ENCODE measurements at regions not wholly inside any gene's neighbourhood (a gene's known extent, or its start where the extent isn't known, plus 50 kb on each side); places are given as distances from the start of the nearest gene placed in this dataset.

DNA sequence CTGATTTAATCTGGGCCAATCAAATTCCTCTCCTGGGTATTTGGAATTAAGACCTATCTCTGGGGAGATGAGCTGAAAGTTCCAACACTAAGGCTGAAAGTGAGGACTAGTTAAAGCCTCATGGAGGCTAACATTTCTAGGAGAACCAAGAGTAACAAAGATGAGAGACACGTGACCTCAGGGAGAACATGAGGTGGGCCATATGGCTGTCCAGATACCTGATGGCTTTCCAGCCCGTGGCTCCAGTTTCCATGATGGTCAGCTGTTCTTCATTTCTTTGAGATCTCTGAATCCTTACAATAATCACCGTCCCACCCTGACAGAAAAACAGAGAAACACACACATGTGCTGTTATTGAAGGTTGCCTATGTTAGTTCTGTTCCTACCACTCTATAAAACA lies 66.1 kb downstream of the LEPR start:
- no peaks in the 10 kb centered on the region for H3K36me3 ChIP-seq (replicated peaks; ENCODE audit: insufficient read depth, low read length)
- no peaks in the 10 kb centered on the region for H3K79me2 ChIP-seq (ENCODE audit: low read length)
- H3K9me3 ChIP-seq (replicated peaks; ENCODE audit: insufficient read depth, low read length) = no peaks in the 10 kb centered on the region
- no peak overlapping the region for H2AFZ ChIP-seq (ENCODE audit: low read length)
- no peak overlapping the region for H3K4me3 ChIP-seq (ENCODE audit: low read length)
- H3F3A ChIP-seq (ENCODE audit: insufficient read depth, low read length) = no peaks in the 10 kb centered on the region
- H3K27ac ChIP-seq (ENCODE audit: low read length) = no peak overlapping the region
- DNase-seq = no peak
- no peak for TF ChIP-seq EZH2phosphoT487 (IDR thresholded peaks at IDR 0.05; ENCODE audit: low read length)
- TF ChIP-seq, protein P1, sequence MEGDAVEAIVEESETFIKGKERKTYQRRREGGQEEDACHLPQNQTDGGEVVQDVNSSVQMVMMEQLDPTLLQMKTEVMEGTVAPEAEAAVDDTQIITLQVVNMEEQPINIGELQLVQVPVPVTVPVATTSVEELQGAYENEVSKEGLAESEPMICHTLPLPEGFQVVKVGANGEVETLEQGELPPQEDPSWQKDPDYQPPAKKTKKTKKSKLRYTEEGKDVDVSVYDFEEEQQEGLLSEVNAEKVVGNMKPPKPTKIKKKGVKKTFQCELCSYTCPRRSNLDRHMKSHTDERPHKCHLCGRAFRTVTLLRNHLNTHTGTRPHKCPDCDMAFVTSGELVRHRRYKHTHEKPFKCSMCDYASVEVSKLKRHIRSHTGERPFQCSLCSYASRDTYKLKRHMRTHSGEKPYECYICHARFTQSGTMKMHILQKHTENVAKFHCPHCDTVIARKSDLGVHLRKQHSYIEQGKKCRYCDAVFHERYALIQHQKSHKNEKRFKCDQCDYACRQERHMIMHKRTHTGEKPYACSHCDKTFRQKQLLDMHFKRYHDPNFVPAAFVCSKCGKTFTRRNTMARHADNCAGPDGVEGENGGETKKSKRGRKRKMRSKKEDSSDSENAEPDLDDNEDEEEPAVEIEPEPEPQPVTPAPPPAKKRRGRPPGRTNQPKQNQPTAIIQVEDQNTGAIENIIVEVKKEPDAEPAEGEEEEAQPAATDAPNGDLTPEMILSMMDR (IDR thresholded peaks at IDR 0.05; ENCODE audit: low read length) = no peak
- TF ChIP-seq EZH2 (optimal IDR thresholded peaks at IDR 0.05; ENCODE audit: low read depth, low read length) = no peak
- no peaks in the 10 kb centered on the region for H3K27me3 ChIP-seq (replicated peaks; ENCODE audit: insufficient read depth, low read length)
- H3K9ac ChIP-seq (ENCODE audit: low read length) = no peak overlapping the region
- no peaks in the 10 kb centered on the region for H3K9me2 ChIP-seq (replicated peaks; ENCODE audit: insufficient read depth, low read length)
- H3K4me1 ChIP-seq (ENCODE audit: low read length) = no peaks in the 10 kb centered on the region
- H4K20me1 ChIP-seq (ENCODE audit: insufficient read depth, low read length) = no peaks in the 10 kb centered on the region
- no peak overlapping the region for H3K4me2 ChIP-seq (ENCODE audit: low read depth, low read length)

GRCh38 chr1:65489481-65489880 lies 69.0 kb downstream of the LEPR start:
- Histone ChIP-seq H3K79me2 (ENCODE audit: low read length) (no peaks in the 10 kb centered on the region), H3K36me3 (replicated peaks; ENCODE audit: insufficient read depth, low read length) (no peaks in the 10 kb centered on the region), H3K27me3 (replicated peaks; ENCODE audit: insufficient read depth, low read length) (no peaks in the 10 kb centered on the region), H3K9me3 (replicated peaks; ENCODE audit: insufficient read depth, low read length) (no peaks in the 10 kb centered on the region), H3F3A (ENCODE audit: insufficient read depth, low read length) (no peaks in the 10 kb centered on the region), H4K20me1 (ENCODE audit: insufficient read depth, low read length) (no peaks in the 10 kb centered on the region), H3K4me1 (ENCODE audit: low read length) (no peaks in the 10 kb centered on the region), H3K4me2 (ENCODE audit: low read depth, low read length) (no peak overlapping the region), H3K9me2 (replicated peaks; ENCODE audit: insufficient read depth, low read length) (no peaks in the 10 kb centered on the region), H3K4me3 (ENCODE audit: low read length) (no peak overlapping the region), H3K27ac (ENCODE audit: low read length) (no peak overlapping the region), H3K9ac (ENCODE audit: low read length) (no peak overlapping the region), H2AFZ (ENCODE audit: low read length) (no peak overlapping the region)
- TF ChIP-seq, protein P1 (IDR thresholded peaks at IDR 0.05; ENCODE audit: low read length) = no peak
- no peak for TF ChIP-seq EZH2phosphoT487 (IDR thresholded peaks at IDR 0.05; ENCODE audit: low read length)
- TF ChIP-seq EZH2 (optimal IDR thresholded peaks at IDR 0.05; ENCODE audit: low read depth, low read length) = no peak
- no peak for DNase-seq

- Histone ChIP-seq H3K9me2 (replicated peaks; ENCODE audit: insufficient read depth, low read length) (no peaks in the 10 kb centered on the region), H2AFZ (ENCODE audit: low read length) (no peak overlapping the region), H3K79me2 (ENCODE audit: low read length) (no peaks in the 10 kb centered on the region), H3F3A (ENCODE audit: insufficient read depth, low read length) (no peaks in the 10 kb centered on the region), H3K36me3 (replicated peaks; ENCODE audit: insufficient read depth, low read length) (no peaks in the 10 kb centered on the region), H3K9me3 (replicated peaks; ENCODE audit: insufficient read depth, low read length) (no peaks in the 10 kb centered on the region), H3K4me3 (ENCODE audit: low read length) (no peak overlapping the region), H3K9ac (ENCODE audit: low read length) (no peak overlapping the region), H3K4me1 (ENCODE audit: low read length) (no peaks in the 10 kb centered on the region), H3K27ac (ENCODE audit: low read length) (no peak overlapping the region), H3K27me3 (replicated peaks; ENCODE audit: insufficient read depth, low read length) (no peaks in the 10 kb centered on the region), H3K4me2 (ENCODE audit: low read depth, low read length) (no peak overlapping the region), H4K20me1 (ENCODE audit: insufficient read depth, low read length) (no peaks in the 10 kb centered on the region)
- TF ChIP-seq EZH2phosphoT487 (IDR thresholded peaks at IDR 0.05; ENCODE audit: low read length) (no peak), EZH2 (optimal IDR thresholded peaks at IDR 0.05; ENCODE audit: low read depth, low read length) (no peak)
- TF ChIP-seq, protein P1 (IDR thresholded peaks at IDR 0.05; ENCODE audit: low read length) = no peak
- no peak for DNase-seq
These were observed 70.0 kb downstream of the LEPR start for GRCh38 chr1:65490231-65491009.

Data from MM.1S (cell line).